RWPE2 (cell line): ENCODE measurements at regions not wholly inside any gene's neighbourhood (a gene's known extent, or its start where the extent isn't known, plus 50 kb on each side); places are given as distances from the start of the nearest gene placed in this dataset.

Experiments used
- ATAC-seq: fragments of 200-7000 bp; cut with Tn5 transposase; 3 replicates; pipeline ENCODE4 v1.9.1; 2021; ENCODE audit warnings: low read depth
- DNase-seq: peaks from one replicate; pipeline ENCODE4 v3.0.0-alpha.2; 2020; ENCODE audit warnings: low spot score
- H3K27ac ChIP-seq: fragments of 450-650 bp; 2 replicates; pipeline ENCODE4 v1.5.1; 2017; ENCODE audit warnings: mild to moderate bottlenecking; ENCODE audit not compliant: poor library complexity, severe bottlenecking
- H3K27me3 ChIP-seq: fragments of 250-450 bp; sonication (Bioruptor Pico); 2 replicates; pipeline ENCODE4 v1.5.1; 2021; ENCODE audit warnings: mild to moderate bottlenecking, moderate library complexity; ENCODE audit not compliant: insufficient read depth, poor library complexity, severe bottlenecking
- H3K36me3 ChIP-seq: fragments of 250-450 bp; sonication (Bioruptor Pico); 2 replicates; pipeline ENCODE4 v1.5.1; 2020; ENCODE audit warnings: low read depth, mild to moderate bottlenecking, moderate library complexity
- H3K4me1 ChIP-seq: fragments of 250-450 bp; sonication (Bioruptor Pico); 2 replicates; pipeline ENCODE4 v1.5.1; 2021; ENCODE audit warnings: mild to moderate bottlenecking, moderate library complexity; ENCODE audit not compliant: insufficient read depth, poor library complexity, severe bottlenecking
- H3K4me3 ChIP-seq: fragments of 250-450 bp; sonication (Bioruptor Pico); 2 replicates; pipeline ENCODE4 v1.5.1; 2021; ENCODE audit warnings: mild to moderate bottlenecking, moderate library complexity; ENCODE audit not compliant: severe bottlenecking
- H3K9me3 ChIP-seq: fragments of 250-450 bp; sonication (Bioruptor Pico); 2 replicates; pipeline ENCODE4 v1.5.1; 2021; ENCODE audit warnings: mild to moderate bottlenecking, moderate library complexity; ENCODE audit not compliant: severe bottlenecking
- TF ChIP-seq, protein P1 (sequence below): fragments of 450-650 bp; IDR thresholded peaks from one replicate; pipeline ENCODE4 v1.5.1; 2017; ENCODE audit warnings: mild to moderate bottlenecking, moderate library complexity; ENCODE audit not compliant: poor library complexity, severe bottlenecking

DNA sequence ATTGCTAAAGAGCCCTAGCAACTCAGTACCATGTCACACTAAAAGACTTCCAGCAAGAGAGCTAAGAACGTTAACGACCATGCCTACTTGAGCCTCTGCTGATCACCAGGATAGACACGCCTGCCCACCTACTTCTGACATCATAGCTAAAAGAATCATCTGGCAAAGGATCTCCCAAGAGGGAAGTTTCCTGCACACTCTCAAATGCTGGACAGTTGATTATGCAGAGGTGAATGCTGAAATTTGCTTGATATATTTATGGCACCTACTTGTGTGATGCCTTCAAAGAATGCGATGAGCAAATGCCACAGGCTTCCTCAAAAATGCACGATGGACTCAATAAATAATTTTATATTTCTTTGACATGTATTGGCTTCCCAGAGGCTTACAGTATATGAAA, 113.6 kb downstream of the GALC start:
- Histone ChIP-seq H3K9me3 (no peaks in the 10 kb centered on the region), H3K4me3 (no peak overlapping the region), H3K4me1 (peaks cover 18% of the 10 kb centered on the region), H3K27ac (no peak overlapping the region), H3K36me3 (no peaks in the 10 kb centered on the region), H3K27me3 (no peaks in the 10 kb centered on the region)
- no peak for DNase-seq
- TF ChIP-seq, protein P1, sequence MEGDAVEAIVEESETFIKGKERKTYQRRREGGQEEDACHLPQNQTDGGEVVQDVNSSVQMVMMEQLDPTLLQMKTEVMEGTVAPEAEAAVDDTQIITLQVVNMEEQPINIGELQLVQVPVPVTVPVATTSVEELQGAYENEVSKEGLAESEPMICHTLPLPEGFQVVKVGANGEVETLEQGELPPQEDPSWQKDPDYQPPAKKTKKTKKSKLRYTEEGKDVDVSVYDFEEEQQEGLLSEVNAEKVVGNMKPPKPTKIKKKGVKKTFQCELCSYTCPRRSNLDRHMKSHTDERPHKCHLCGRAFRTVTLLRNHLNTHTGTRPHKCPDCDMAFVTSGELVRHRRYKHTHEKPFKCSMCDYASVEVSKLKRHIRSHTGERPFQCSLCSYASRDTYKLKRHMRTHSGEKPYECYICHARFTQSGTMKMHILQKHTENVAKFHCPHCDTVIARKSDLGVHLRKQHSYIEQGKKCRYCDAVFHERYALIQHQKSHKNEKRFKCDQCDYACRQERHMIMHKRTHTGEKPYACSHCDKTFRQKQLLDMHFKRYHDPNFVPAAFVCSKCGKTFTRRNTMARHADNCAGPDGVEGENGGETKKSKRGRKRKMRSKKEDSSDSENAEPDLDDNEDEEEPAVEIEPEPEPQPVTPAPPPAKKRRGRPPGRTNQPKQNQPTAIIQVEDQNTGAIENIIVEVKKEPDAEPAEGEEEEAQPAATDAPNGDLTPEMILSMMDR, result no peak
- no peak for ATAC-seq

DNA sequence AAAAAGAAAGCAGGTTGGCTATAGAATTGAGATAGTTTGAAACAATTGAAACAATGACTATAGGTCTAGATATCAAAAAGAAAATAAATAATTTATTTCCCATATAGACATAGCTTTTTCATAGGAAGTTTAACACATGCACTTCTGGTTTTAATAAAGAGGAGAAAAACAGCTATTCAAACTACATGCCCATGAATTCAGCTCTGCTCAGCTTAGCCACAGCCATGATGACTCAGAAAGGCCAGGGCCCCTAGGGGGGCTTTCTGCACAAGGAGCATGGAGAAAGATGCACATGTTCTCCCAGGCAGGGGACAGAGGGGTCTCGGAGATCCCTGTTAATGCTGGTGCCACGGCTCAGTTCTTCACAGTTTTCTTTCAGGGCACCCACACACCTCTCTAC, 114.0 kb downstream of the GALC start:
- ATAC-seq (no peak), DNase-seq (no peak)
- Histone ChIP-seq H3K9me3 (no peaks in the 10 kb centered on the region), H3K27ac (no peak overlapping the region), H3K4me1 (peaks cover 22% of the 10 kb centered on the region), H3K4me3 (no peak overlapping the region), H3K36me3 (no peaks in the 10 kb centered on the region), H3K27me3 (no peaks in the 10 kb centered on the region)
- TF ChIP-seq, protein P1, result no peak

DNA sequence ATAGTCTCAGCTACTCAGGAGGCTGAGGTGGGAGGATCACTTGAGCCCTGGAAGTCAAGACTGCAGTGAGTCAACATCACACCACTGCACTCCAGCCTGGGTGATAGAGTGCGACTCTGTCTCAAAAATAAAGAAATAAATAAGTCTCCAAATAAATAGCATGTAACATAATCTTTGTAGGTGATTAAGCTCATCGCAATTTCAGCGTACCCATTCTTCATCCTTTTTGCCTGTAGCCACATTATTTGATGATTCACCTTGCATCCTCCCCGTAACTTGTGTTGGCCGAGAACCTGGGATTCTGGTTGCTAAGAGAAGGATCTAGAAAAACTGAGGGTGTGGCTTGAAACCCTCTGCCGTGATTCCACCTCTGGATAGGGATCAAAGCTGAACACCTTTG, 115.1 kb downstream of the GALC start:
- Histone ChIP-seq H3K27me3 (no peaks in the 10 kb centered on the region), H3K9me3 (no peaks in the 10 kb centered on the region), H3K27ac (peak overlapping the region; percentile 23), H3K4me3 (no peak overlapping the region), H3K36me3 (no peaks in the 10 kb centered on the region), H3K4me1 (peaks cover 27% of the 10 kb centered on the region)
- no peak for DNase-seq
- TF ChIP-seq, protein P1, result no peak
- peak; percentile 89 for ATAC-seq

DNA sequence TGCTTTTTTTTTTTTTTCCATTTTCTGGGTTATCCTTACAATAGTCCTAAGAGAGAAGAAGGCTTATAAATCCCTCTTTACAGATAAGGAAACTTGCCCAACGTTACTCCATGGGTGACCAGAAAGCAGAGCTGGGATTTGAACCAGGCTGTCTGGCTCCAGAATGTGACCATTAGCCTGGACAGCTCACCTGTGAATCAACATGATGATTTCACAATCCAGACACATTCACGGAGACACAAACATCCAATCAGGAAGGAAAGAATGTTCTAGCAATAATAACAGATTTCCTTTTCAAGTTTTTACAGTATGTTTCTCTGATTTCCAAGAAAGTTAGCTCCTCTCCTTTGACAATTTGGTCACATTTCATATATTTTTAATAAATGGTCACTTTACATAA, 118.3 kb downstream of the GALC start:
- Histone ChIP-seq H3K4me3 (no peak overlapping the region), H3K9me3 (no peaks in the 10 kb centered on the region), H3K36me3 (no peaks in the 10 kb centered on the region), H3K4me1 (peaks cover 38% of the 10 kb centered on the region), H3K27me3 (no peaks in the 10 kb centered on the region), H3K27ac (no peak overlapping the region)
- ATAC-seq (0 out of 3 replicates have a peak, but pooled peaks have one; percentile 24), DNase-seq (no peak)
- TF ChIP-seq, protein P1, result no peak

DNA sequence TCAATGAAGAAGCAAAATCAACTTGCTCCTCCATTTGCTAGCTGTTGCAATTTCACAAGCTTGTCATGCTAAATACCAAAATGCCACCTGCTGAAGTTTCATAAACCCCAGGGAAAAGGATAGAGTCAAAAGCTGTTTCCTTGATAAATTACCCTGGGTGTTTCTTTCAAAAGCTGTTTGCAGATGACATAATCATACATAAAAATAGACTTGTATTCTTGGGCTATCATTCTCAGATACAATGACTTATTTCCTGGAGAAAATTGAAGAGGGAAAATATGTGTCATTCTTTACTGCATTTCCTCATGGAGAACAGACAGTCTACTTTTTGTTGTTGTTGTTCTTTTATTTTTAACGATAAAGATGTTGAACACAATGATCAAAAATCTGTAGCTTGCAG, 119.2 kb downstream of the GALC start:
- H3K9me3 ChIP-seq, result no peaks in the 10 kb centered on the region
- peak overlapping the region; percentile 12 for H3K27ac ChIP-seq
- ATAC-seq (no peak), DNase-seq (no peak)
- TF ChIP-seq, protein P1, result no peak
- no peaks in the 10 kb centered on the region for H3K27me3 ChIP-seq
- peaks cover 44% of the 10 kb centered on the region for H3K4me1 ChIP-seq
- no peaks in the 10 kb centered on the region for H3K36me3 ChIP-seq
- no peak overlapping the region for H3K4me3 ChIP-seq
